ENCODE measurements at regions not wholly inside any gene's neighbourhood (a gene's known extent, or its start where the extent isn't known, plus 50 kb on each side); places are given as distances from the start of the nearest gene placed in this dataset.

DNA sequence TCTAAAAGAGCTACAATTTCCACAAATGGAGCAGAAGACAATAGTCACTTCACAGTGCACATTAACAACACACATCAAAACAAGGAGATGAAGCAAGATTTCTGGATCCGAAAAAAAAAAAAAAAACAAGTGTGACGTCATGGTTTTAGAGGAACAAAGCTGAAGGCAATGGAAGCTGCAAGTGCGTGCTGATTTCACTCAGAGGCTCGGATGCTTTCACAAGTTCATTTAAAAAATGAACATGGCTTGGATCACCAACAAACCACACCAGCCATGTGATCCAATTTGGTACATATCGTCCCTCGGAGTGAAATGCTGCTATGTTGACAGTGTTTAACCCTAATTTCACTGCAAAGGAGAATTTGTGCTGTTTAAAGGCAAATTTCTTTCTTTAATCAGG, 337.0 kb upstream of the PRKCQ start:
- TF ChIP-seq, protein P1, sequence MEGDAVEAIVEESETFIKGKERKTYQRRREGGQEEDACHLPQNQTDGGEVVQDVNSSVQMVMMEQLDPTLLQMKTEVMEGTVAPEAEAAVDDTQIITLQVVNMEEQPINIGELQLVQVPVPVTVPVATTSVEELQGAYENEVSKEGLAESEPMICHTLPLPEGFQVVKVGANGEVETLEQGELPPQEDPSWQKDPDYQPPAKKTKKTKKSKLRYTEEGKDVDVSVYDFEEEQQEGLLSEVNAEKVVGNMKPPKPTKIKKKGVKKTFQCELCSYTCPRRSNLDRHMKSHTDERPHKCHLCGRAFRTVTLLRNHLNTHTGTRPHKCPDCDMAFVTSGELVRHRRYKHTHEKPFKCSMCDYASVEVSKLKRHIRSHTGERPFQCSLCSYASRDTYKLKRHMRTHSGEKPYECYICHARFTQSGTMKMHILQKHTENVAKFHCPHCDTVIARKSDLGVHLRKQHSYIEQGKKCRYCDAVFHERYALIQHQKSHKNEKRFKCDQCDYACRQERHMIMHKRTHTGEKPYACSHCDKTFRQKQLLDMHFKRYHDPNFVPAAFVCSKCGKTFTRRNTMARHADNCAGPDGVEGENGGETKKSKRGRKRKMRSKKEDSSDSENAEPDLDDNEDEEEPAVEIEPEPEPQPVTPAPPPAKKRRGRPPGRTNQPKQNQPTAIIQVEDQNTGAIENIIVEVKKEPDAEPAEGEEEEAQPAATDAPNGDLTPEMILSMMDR (IDR thresholded peaks at IDR 0.05; ENCODE audit: partially characterized antibody, unreplicated experiment) = no peak
- no peaks in the 10 kb centered on the region for H3K36me3 Mint-ChIP-seq (ENCODE audit: unreplicated experiment)
- no peak for DNase-seq
- no peaks in the 10 kb centered on the region for H3K27me3 Mint-ChIP-seq (ENCODE audit: unreplicated experiment)
- H3K9me3 Mint-ChIP-seq (ENCODE audit: unreplicated experiment) = peaks cover 2% of the 10 kb centered on the region
- H3K4me3 Mint-ChIP-seq (ENCODE audit: unreplicated experiment) = no peak overlapping the region
- H3K4me1 Mint-ChIP-seq (ENCODE audit: low read depth, unreplicated experiment) = peaks cover 5% of the 10 kb centered on the region
- H3K27ac Mint-ChIP-seq (ENCODE audit: unreplicated experiment) = no peak overlapping the region

- H3K4me3 Mint-ChIP-seq (ENCODE audit: unreplicated experiment) = no peak overlapping the region
- peaks cover 5% of the 10 kb centered on the region for H3K4me1 Mint-ChIP-seq (ENCODE audit: low read depth, unreplicated experiment)
- H3K27me3 Mint-ChIP-seq (ENCODE audit: unreplicated experiment) = no peaks in the 10 kb centered on the region
- no peak overlapping the region for H3K27ac Mint-ChIP-seq (ENCODE audit: unreplicated experiment)
- TF ChIP-seq, protein P1 (IDR thresholded peaks at IDR 0.05; ENCODE audit: partially characterized antibody, unreplicated experiment) = no peak
- no peak for DNase-seq
- no peaks in the 10 kb centered on the region for H3K36me3 Mint-ChIP-seq (ENCODE audit: unreplicated experiment)
- peaks cover 2% of the 10 kb centered on the region for H3K9me3 Mint-ChIP-seq (ENCODE audit: unreplicated experiment)
Observed at GRCh38 chr10:6916601-6917000, 336.5 kb upstream of the PRKCQ start.

DNA sequence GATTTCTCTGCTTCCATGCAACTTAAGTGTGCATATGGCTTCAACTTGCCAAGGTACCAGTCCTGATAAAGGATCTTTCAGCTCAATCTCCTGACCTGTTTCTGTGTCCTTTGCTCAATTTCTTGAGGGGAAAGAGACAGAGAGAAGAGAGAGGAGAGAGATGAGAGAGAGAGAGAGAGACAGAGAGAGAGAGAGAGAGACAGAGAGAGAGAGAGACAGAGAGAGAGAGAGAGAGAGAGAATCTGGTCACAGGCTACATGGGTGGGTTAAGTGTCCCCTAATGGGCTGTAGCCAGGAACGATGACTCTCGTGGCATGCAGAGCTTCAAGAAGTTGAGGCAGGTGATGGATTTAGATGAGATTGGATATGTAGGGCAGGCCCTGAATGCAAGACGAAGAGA, 335.2 kb upstream of the PRKCQ start:
- no peaks in the 10 kb centered on the region for H3K27me3 Mint-ChIP-seq (ENCODE audit: unreplicated experiment)
- TF ChIP-seq, protein P1 (IDR thresholded peaks at IDR 0.05; ENCODE audit: partially characterized antibody, unreplicated experiment) = no peak
- DNase-seq = no peak
- H3K4me3 Mint-ChIP-seq (ENCODE audit: unreplicated experiment) = no peak overlapping the region
- peaks cover under 1% of the 10 kb centered on the region for H3K4me1 Mint-ChIP-seq (ENCODE audit: low read depth, unreplicated experiment)
- H3K27ac Mint-ChIP-seq (ENCODE audit: unreplicated experiment) = no peak overlapping the region
- no peaks in the 10 kb centered on the region for H3K36me3 Mint-ChIP-seq (ENCODE audit: unreplicated experiment)
- H3K9me3 Mint-ChIP-seq (ENCODE audit: unreplicated experiment) = peaks cover 3% of the 10 kb centered on the region

GRCh38 chr10:6912929-6913328, 332.9 kb upstream of the PRKCQ start:
- no peak for DNase-seq
- TF ChIP-seq, protein P1 (IDR thresholded peaks at IDR 0.05; ENCODE audit: partially characterized antibody, unreplicated experiment) = no peak
- Mint-ChIP-seq H3K4me3 (ENCODE audit: unreplicated experiment) (no peak overlapping the region), H3K4me1 (ENCODE audit: low read depth, unreplicated experiment) (no peaks in the 10 kb centered on the region), H3K9me3 (ENCODE audit: unreplicated experiment) (peaks cover 1% of the 10 kb centered on the region), H3K27ac (ENCODE audit: unreplicated experiment) (no peak overlapping the region), H3K36me3 (ENCODE audit: unreplicated experiment) (no peaks in the 10 kb centered on the region), H3K27me3 (ENCODE audit: unreplicated experiment) (no peaks in the 10 kb centered on the region)

GRCh38 chr10:6912424-6912823, 332.3 kb upstream of the PRKCQ start:
- Mint-ChIP-seq H3K4me1 (ENCODE audit: low read depth, unreplicated experiment) (no peaks in the 10 kb centered on the region), H3K9me3 (ENCODE audit: unreplicated experiment) (peaks cover 1% of the 10 kb centered on the region), H3K27me3 (ENCODE audit: unreplicated experiment) (no peaks in the 10 kb centered on the region), H3K27ac (ENCODE audit: unreplicated experiment) (no peak overlapping the region), H3K36me3 (ENCODE audit: unreplicated experiment) (no peaks in the 10 kb centered on the region), H3K4me3 (ENCODE audit: unreplicated experiment) (no peak overlapping the region)
- TF ChIP-seq, protein P1 (IDR thresholded peaks at IDR 0.05; ENCODE audit: partially characterized antibody, unreplicated experiment) = no peak
- no peak for DNase-seq

All from glutamatergic neuron (in vitro differentiated cells).